MM.1S (cell line): ENCODE measurements at regions not wholly inside any gene's neighbourhood (a gene's known extent, or its start where the extent isn't known, plus 50 kb on each side); places are given as distances from the start of the nearest gene placed in this dataset.
"Not testable (repeated sequence)": the region's sequence is repeated elsewhere in the genome, so short reads cannot be mapped to it uniquely, and the experiment has no call there.

ENCODE experiments used
- DNase-seq: peaks from one replicate; pipeline ENCODE4 v3.0.0-alpha.2; 2015
- H2AFZ ChIP-seq: fragments of 300-600 bp; sonication (generic); 2 replicates; pipeline ENCODE4 v1.6.0; 2016; ENCODE audit warnings: antibody characterized with exemption, low read length
- H3F3A ChIP-seq: fragments of 300-600 bp; sonication (generic); 2 replicates; pipeline ENCODE4 v1.6.1; 2016; ENCODE audit warnings: mild to moderate bottlenecking, antibody characterized with exemption, low read length, moderate library complexity, mixed read lengths; ENCODE audit not compliant: insufficient read depth
- H3K27ac ChIP-seq: fragments of 300-600 bp; sonication (generic); 2 replicates; pipeline ENCODE4 v1.5.1; 2016; ENCODE audit warnings: mild to moderate bottlenecking, low read length
- H3K27me3 ChIP-seq: fragments of 300-600 bp; sonication (generic); replicated peaks from 2 replicates; pipeline ENCODE4 v1.6.0; 2016; ENCODE audit warnings: low read length; ENCODE audit not compliant: insufficient read depth
- H3K36me3 ChIP-seq: fragments of 300-600 bp; sonication (generic); replicated peaks from 2 replicates; pipeline ENCODE4 v1.6.1; 2016; ENCODE audit warnings: mild to moderate bottlenecking, low read length, mixed read lengths; ENCODE audit not compliant: insufficient read depth
- H3K4me1 ChIP-seq: fragments of 300-600 bp; sonication (generic); 2 replicates; pipeline ENCODE4 v1.6.1; 2016; ENCODE audit warnings: low read length, mixed read lengths
- H3K4me2 ChIP-seq: fragments of 300-600 bp; sonication (generic); 2 replicates; pipeline ENCODE4 v1.6.0; 2016; ENCODE audit warnings: low read depth, low read length
- H3K4me3 ChIP-seq: fragments of 300-600 bp; sonication (generic); 2 replicates; pipeline ENCODE4 v1.5.1; 2016; ENCODE audit warnings: low read length, mixed read lengths
- H3K79me2 ChIP-seq: fragments of 300-600 bp; sonication (generic); 2 replicates; pipeline ENCODE4 v1.6.1; 2016; ENCODE audit warnings: mixed run types, low read length, mixed read lengths
- H3K9ac ChIP-seq: fragments of 300-600 bp; sonication (generic); 2 replicates; pipeline ENCODE4 v1.6.1; 2016; ENCODE audit warnings: low read length, mixed read lengths
- H3K9me2 ChIP-seq: fragments of 300-600 bp; sonication (generic); replicated peaks from 2 replicates; pipeline ENCODE4 v1.6.1; 2016; ENCODE audit warnings: mild to moderate bottlenecking, low read length, mixed read lengths; ENCODE audit not compliant: insufficient read depth
- H3K9me3 ChIP-seq: fragments of 300-600 bp; sonication (generic); replicated peaks from 2 replicates; pipeline ENCODE4 v1.6.1; 2016; ENCODE audit warnings: mild to moderate bottlenecking, low read length, mixed read lengths; ENCODE audit not compliant: insufficient read depth
- H4K20me1 ChIP-seq: fragments of 300-600 bp; sonication (generic); 2 replicates; pipeline ENCODE4 v1.6.1; 2016; ENCODE audit warnings: mild to moderate bottlenecking, low read length, moderate library complexity, mixed read lengths; ENCODE audit not compliant: insufficient read depth
- EZH2 ChIP-seq: fragments of 300-600 bp; sonication (generic); optimal IDR thresholded peaks from 2 replicates; pipeline ENCODE3; 2017; ENCODE audit warnings: low read depth, mild to moderate bottlenecking, antibody characterized with exemption, low read length, mixed read lengths
- EZH2phosphoT487 ChIP-seq: fragments of 300-600 bp; sonication (generic); IDR thresholded peaks from 2 replicates; pipeline ENCODE4 v1.6.1; 2018; ENCODE audit warnings: antibody characterized with exemption, low read length
- TF ChIP-seq, protein P1 (sequence below): fragments of 300-600 bp; sonication (generic); IDR thresholded peaks from 2 replicates; pipeline ENCODE4 v1.5.1; 2016; ENCODE audit warnings: antibody characterized with exemption, low read length, mixed read lengths

DNA sequence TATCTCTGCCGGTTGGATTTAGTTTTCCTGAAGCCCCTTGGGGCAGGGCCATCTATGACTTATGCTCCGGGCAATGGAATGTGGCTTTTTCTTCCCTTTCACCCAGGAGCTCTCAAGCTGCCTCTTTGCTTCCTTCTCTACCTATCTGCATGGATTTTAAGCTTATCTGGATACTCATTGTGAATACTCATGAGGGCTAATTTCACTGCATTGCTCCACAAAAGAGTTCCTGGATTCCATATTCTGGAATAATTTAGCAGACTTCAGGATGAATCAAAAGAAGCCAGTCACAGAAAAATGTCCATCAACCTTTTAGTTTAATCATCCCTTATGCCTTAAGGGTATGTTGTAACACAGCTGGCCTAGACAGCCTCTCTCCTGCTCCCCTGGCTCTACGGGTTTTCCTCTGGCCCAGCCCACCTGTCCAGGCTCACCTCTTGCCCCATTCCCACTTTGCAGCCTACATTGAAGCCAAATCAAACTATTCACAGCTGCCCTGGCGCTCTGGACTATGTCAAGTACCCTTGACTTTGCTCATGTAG lies 122.8 kb upstream of the RMDN2 start:
- no peak overlapping the region for H2AFZ ChIP-seq
- no peak overlapping the region for H3K9ac ChIP-seq
- H3F3A ChIP-seq: no peaks in the 10 kb centered on the region
- no peaks in the 10 kb centered on the region for H3K27me3 ChIP-seq
- TF ChIP-seq, protein P1, sequence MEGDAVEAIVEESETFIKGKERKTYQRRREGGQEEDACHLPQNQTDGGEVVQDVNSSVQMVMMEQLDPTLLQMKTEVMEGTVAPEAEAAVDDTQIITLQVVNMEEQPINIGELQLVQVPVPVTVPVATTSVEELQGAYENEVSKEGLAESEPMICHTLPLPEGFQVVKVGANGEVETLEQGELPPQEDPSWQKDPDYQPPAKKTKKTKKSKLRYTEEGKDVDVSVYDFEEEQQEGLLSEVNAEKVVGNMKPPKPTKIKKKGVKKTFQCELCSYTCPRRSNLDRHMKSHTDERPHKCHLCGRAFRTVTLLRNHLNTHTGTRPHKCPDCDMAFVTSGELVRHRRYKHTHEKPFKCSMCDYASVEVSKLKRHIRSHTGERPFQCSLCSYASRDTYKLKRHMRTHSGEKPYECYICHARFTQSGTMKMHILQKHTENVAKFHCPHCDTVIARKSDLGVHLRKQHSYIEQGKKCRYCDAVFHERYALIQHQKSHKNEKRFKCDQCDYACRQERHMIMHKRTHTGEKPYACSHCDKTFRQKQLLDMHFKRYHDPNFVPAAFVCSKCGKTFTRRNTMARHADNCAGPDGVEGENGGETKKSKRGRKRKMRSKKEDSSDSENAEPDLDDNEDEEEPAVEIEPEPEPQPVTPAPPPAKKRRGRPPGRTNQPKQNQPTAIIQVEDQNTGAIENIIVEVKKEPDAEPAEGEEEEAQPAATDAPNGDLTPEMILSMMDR: no peak
- TF ChIP-seq EZH2: no peak
- TF ChIP-seq EZH2phosphoT487: no peak
- no peaks in the 10 kb centered on the region for H4K20me1 ChIP-seq
- DNase-seq: no peak
- no peaks in the 10 kb centered on the region for H3K9me3 ChIP-seq
- no peak overlapping the region for H3K4me2 ChIP-seq
- H3K9me2 ChIP-seq: no peaks in the 10 kb centered on the region
- H3K4me3 ChIP-seq: no peak overlapping the region
- no peaks in the 10 kb centered on the region for H3K4me1 ChIP-seq
- H3K36me3 ChIP-seq: no peaks in the 10 kb centered on the region
- no peak overlapping the region for H3K27ac ChIP-seq
- no peaks in the 10 kb centered on the region for H3K79me2 ChIP-seq

DNA sequence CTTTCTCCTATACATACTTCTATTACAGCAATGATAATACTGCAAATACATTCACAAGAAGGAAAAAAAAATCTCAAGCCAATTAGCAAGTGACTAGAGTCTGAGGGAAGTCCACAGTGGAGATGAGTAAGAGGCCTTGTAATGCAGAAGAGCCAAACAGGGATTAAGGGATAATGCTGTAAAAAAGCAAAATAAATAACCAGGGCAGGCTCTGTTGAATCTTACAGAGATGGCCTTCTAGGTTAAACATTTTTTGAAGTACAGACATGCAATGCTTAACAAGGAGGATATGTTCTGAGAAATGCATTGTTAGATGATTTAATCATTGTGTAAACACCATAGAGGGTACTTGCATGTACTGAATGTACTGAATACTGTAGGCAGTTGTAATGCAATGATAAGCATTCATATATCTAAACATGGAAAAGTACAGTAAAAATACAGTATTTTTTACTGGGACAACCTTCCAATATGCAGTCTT lies 122.1 kb upstream of the RMDN2 start:
- Histone ChIP-seq H3K27me3 (no peaks in the 10 kb centered on the region), H3K27ac (no peak overlapping the region), H3K4me3 (no peak overlapping the region), H4K20me1 (no peaks in the 10 kb centered on the region), H3K9ac (no peak overlapping the region), H3K9me3 (no peaks in the 10 kb centered on the region), H3K4me1 (no peaks in the 10 kb centered on the region), H3K4me2 (no peak overlapping the region), H2AFZ (no peak overlapping the region), H3F3A (no peaks in the 10 kb centered on the region), H3K9me2 (no peaks in the 10 kb centered on the region), H3K36me3 (no peaks in the 10 kb centered on the region), H3K79me2 (no peaks in the 10 kb centered on the region)
- no peak for DNase-seq
- TF ChIP-seq, protein P1: no peak
- TF ChIP-seq EZH2phosphoT487: no peak
- TF ChIP-seq EZH2: no peak

DNA sequence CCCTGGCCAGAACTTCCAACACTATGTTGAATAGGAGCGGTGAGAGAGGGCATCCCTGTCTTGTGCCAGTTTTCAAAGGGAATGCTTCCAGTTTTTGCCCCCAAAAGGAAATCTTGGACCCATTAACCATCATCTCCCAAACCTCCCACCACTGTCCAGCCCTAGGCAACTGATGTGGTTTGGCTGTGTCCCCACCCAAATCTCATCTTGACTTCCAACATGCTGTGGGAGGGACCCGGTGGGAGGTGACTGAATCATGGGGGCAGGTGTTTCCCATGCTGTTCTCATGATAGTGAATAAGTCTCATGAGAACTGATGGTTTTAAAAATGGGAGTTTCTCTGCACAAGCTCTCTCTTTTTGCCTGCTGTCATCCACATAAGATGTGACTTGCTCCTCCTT lies 119.1 kb upstream of the RMDN2 start:
- H4K20me1 ChIP-seq, H3K27me3 ChIP-seq, H3K4me1 ChIP-seq, DNase-seq, H3K4me2 ChIP-seq, H3K9ac ChIP-seq, H3K4me3 ChIP-seq, H3K9me3 ChIP-seq, H3F3A ChIP-seq, H3K27ac ChIP-seq, H3K36me3 ChIP-seq, H3K79me2 ChIP-seq, H2AFZ ChIP-seq, H3K9me2 ChIP-seq: not testable (repeated sequence)

DNA sequence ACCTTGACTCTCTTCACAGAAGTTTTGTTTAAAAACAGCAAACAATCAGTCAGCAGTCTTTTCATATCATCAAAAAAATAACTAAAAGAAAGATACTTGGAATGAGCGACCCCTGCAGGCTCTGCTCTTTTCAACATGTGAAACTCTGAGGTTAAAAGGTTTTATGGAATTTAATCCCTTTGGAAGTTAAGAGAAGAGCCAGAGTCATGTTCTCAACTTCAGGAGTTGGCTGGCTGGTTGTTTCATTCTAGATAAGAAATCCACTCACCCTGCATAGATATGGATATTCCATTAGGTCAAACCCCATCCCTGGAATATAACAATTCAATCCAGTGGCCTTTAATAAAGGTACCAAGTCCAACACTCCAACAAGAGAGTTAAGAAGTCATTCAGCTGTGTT lies 115.6 kb upstream of the RMDN2 start:
- H3K27ac ChIP-seq: no peak overlapping the region
- H4K20me1 ChIP-seq: no peaks in the 10 kb centered on the region
- DNase-seq: no peak
- H3K9ac ChIP-seq: no peak overlapping the region
- H3K27me3 ChIP-seq: no peaks in the 10 kb centered on the region
- H3K36me3 ChIP-seq: no peaks in the 10 kb centered on the region
- TF ChIP-seq, protein P1: peak; percentile 41
- no peak for TF ChIP-seq EZH2phosphoT487
- no peak for TF ChIP-seq EZH2
- no peak overlapping the region for H3K4me2 ChIP-seq
- H3F3A ChIP-seq: no peaks in the 10 kb centered on the region
- no peak overlapping the region for H2AFZ ChIP-seq
- no peaks in the 10 kb centered on the region for H3K9me2 ChIP-seq
- no peaks in the 10 kb centered on the region for H3K4me1 ChIP-seq
- no peaks in the 10 kb centered on the region for H3K79me2 ChIP-seq
- no peaks in the 10 kb centered on the region for H3K9me3 ChIP-seq
- H3K4me3 ChIP-seq: no peak overlapping the region
